Activated CD4-positive, alpha-beta T cell treated with anti-CD3 and anti-CD28 coated beads, Interleukin-10, Interleukin-2, amounts not matched to agents 100 ng/mL and 50 ng/mL, durations not matched to agents 16 hours and 8 hours (primary cell): ENCODE measurements at regions not wholly inside any gene's neighbourhood (a gene's known extent, or its start where the extent isn't known, plus 50 kb on each side); places are given as distances from the start of the nearest gene placed in this dataset.
"Not testable (repeated sequence)": the region's sequence is repeated elsewhere in the genome, so short reads cannot be mapped to it uniquely, and the experiment has no call there.

Source experiments
- DNase-seq: peaks from one replicate; pipeline ENCODE4 v3.0.0-alpha.2; 2020

DNA sequence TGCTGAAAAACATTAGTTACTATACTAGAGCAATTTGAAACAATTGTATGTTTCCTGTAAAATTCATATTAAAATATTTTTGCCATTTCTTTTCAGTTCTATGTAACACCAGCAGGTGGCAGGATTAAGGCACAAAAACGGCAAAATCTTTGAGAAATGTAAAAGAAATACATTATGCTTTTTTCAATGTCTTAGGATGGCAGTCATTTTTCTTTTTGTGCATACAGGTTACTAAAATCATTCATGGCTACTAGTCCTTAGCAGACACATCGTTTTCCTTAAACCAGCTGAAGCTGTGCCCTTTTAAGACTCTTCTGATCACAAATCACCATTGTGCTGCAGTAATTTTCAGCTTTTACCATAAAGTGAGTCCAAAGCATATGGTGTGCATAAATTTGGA, 800.7 kb upstream of the SLITRK5 start:
- peak; percentile 0 for DNase-seq

DNA sequence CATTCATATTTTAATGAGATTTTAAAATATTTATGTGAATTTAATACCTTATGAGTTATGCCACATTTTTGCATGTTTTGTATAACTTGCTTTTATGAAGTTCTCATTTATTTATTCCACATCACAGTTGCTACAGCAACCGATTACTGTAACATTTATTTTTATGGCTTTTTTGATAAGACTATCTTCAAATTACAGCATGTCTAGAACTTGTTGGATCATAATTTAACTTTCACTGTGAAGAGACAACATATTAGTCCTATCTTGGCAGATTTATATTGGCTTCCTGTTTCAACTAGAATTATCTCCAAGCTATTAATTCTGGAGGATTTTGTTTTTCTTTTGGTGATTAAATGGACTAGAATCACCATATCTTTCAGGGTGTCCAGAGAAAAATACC, 793.7 kb upstream of the SLITRK5 start:
- no peak for DNase-seq

DNA sequence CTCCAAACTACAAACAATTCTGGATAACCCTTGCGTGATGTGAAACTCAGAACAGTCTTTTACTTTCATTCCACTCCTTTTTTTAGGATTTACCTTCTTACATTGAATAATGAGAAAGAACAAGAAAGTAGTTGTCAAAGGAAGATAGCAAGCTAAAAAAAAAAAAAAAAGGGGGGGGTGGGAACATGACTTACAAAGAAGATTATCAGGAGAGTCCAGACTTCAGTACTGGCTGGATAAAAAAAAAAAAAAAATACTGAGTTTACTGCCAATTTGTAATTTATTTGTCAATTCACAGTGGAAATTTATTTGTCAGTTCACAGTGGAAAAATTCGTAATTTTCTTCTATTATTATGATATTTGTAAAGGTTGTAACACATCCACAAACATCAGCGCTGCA, 792.4 kb upstream of the SLITRK5 start:
- no peak for DNase-seq

GRCh38 chr13:86881390-86881789, 789.8 kb upstream of the SLITRK5 start:
- DNase-seq = no peak

DNA sequence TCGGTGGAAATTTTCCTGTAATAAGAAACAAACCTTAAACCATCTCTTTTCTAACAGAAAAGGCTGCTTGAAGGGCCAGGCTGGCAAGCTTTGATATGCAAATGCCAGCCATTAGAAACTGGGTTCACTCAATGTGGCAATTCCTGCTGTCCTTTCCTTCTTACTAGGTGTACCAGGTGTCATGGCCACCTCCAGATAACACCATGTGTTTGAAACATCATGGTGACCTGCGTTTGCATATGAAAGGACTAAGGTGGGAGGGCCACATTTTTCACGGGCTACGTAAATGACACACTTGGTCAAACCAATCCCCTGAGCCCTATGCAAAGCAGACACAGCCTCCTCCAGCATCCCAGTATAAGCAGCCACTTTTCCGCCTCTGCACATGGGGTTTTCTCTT, 789.1 kb upstream of the SLITRK5 start:
- DNase-seq = no peak

GRCh38 chr13:86882835-86883234, 788.3 kb upstream of the SLITRK5 start:
- no peak for DNase-seq

- no peak for DNase-seq
Observed at GRCh38 chr13:86892330-86892729, 778.8 kb upstream of the SLITRK5 start.

DNA sequence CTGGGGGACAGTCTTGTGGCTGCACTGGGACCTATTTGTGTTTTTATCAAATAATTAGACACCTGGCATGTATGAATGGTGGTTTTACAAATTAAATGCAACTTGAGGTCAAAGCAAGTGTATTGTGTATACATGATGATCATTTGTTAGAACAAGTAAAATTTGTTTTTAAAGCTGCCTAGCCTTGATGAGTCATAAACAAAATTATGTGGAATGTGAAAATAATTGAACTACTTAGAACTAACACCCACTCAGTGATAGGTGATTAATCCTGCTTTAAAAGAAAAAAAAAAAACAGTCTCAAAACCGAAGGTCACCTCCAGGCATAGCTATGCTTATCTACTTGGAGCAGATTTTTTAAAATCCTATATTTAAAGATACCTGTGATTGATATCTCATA, 770.3 kb upstream of the SLITRK5 start:
- no peak for DNase-seq

- no peak for DNase-seq
Observed at GRCh38 chr13:86906127-86906874, 764.9 kb upstream of the SLITRK5 start.

GRCh38 chr13:86907156-86907555, 764.0 kb upstream of the SLITRK5 start:
- no peak for DNase-seq

GRCh38 chr13:86909318-86909717, 761.9 kb upstream of the SLITRK5 start:
- no peak for DNase-seq

- DNase-seq = no peak
Observed at GRCh38 chr13:86914757-86915156, 756.4 kb upstream of the SLITRK5 start.

GRCh38 chr13:86917438-86917837, 753.7 kb upstream of the SLITRK5 start:
- DNase-seq = not testable (repeated sequence)

DNA sequence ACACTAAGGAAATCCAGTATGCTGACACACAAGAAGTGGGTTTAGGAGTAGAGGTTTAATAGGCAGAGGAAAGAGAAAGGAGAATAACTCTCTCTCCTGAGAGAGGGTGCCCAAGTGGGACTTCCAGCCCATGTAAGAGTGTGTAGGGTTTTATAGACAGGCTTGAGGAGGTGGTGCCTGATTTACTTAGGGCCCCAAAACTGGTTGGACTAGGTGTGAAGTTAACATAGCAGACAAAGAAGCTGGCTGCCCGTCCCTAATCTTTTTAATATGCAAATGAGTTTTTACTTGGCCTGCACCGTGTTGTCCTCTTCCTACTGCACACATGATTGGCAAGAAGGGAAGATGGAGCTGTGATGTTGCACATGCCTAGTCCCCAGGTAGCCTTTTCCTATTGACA, 752.5 kb upstream of the SLITRK5 start:
- no peak for DNase-seq

- no peak for DNase-seq
Observed at GRCh38 chr13:86920961-86921360, 750.2 kb upstream of the SLITRK5 start.

DNA sequence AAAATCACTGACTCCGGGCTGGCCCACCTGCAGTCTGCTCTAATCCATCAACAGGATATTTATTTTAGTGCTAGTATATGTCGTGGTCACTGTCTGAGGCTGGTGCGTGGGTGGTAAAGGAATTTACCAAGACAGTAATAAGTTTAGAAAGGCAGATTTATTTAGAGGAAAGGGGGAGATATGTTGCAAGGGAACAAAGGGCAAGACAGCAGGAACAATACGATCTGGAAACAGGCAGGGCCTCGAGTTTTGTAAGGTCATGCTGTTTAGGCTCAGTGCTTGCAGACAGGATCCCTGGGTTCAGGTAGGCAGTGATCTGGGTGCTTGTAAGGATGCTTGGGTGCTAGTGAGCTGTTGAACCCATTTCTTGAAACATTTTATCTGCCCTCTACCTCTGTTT, 748.2 kb upstream of the SLITRK5 start:
- DNase-seq = no peak

DNA sequence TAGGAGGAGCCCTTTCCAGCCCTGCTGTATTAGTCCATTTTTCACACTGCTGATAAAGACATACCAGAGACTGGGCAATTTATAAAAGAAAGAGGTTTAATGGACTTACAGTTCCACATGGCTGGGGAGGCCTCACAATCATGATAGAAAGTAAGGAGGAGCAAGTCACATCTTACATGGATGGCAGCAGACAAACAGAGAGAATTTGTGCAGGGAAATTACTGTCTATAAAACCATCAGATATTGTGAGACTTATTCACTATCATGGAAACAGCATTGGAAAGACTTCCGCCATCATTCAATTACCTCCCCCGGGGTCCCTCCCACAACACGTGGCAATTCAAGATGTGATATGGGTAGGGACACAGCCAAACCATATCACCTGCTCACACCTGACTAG, 744.3 kb upstream of the SLITRK5 start:
- not testable (repeated sequence) for DNase-seq

GRCh38 chr13:86932776-86933334, 738.3 kb upstream of the SLITRK5 start:
- DNase-seq = no peak

DNA sequence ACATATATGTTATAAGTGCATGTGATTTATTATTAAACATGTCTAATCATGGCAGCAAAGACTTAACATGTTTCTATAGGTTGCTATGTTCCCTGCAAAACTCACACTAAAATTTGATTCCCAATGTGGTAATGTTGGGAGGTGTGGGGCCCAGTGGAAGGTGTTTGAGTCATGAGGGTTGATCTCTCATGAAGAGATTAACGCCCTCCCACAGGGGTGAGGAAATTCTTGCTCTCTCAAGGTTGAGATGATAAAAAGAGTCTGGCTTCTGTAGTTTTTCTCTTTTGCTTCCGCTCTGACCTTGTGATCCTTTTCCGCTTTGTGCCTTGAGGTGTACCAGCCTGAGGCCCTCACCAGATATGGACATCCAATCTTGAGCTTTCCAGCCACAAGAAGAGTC, 737.5 kb upstream of the SLITRK5 start:
- DNase-seq = no peak

DNA sequence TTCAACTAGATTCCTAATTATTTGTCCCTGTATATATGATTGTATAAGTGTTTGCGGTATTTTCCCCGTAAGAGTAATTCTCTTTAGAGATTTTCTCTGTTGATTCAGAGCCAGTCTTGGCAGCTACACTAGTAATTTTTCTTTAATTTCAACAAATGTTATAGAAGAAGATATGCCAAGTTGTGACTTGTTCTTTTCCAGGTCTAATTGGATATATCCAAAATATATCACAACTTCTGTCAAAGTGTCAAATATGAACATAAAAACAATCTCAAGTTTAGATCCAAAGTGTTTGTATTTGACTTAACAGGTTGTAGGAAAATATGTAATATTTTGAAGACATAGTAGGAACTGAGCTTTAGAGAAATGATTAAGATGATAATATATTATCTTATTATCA, 733.9 kb upstream of the SLITRK5 start:
- no peak for DNase-seq

DNA sequence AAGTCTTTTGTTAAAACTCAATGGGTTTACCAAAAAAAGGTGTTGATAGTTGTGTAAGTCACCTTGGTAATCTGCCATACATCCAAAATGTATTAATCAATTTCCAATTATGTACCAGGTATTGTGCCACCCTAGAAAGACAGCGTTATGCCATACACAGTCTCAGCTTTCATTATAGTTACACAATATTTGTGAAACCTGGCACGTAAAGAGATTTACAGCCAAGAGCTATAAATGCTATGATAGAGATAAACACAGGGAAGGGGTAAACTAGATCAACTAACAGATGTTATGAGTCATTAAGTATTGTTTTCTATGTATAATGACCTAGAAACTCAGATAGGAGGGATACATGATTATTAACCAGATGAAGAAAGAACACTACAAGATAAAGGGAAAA, 725.6 kb upstream of the SLITRK5 start:
- no peak for DNase-seq

DNA sequence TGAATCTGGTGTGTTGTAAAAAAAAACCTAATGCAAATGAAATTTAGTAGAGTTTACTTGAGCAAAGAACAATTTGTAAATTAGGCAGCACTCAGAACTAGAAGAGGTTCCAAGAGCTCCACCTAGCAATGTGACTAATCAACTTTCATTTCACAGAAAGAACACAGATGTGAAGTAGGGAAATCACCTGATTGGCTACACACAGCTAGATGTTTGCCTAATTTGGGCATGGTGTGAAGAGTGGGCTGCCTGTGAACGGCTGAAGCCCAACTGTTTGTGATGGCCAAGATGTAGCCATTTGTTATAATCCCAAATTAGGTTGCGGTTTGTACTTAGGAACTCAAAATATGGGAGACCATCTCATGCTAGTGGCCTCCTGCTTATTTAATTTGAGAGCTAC, 724.4 kb upstream of the SLITRK5 start:
- no peak for DNase-seq

GRCh38 chr13:86954341-86954740, 716.8 kb upstream of the SLITRK5 start:
- no peak for DNase-seq

DNA sequence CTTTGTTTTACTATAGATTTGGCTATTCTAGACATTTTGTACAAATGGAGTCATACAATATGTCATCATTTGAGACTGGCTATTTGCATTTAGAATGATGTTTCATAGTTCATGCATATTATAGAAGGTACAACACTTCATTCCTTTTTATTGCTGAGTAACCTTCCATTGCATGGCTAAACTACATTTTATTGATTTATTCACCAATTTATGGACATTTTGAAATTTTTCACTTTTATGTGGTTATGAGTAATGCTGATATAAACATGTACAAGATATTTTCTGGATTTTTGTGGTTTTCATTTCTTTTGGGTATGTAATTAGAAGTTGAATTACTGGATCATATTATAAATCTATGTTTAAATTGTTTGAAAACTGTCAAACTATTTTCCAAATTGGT, 710.3 kb upstream of the SLITRK5 start:
- DNase-seq = no peak
